HL-60 (cell line): ENCODE measurements at regions not wholly inside any gene's neighbourhood (a gene's known extent, or its start where the extent isn't known, plus 50 kb on each side); places are given as distances from the start of the nearest gene placed in this dataset.

Experiments used
- GABPA ChIP-seq: IDR thresholded peaks from 2 replicates; pipeline ENCODE4 v1.6.1; 2012; ENCODE audit warnings: low read depth
- POLR2AphosphoS5 ChIP-seq: IDR thresholded peaks from 2 replicates; pipeline ENCODE4 v1.6.1; 2012; ENCODE audit warnings: low read depth
- SPI1 ChIP-seq: IDR thresholded peaks from 2 replicates; pipeline ENCODE4 v1.6.1; 2012; ENCODE audit warnings: low read depth, mild to moderate bottlenecking, borderline replicate concordance
- TF ChIP-seq, protein P1 (sequence below): IDR thresholded peaks from one replicate; pipeline ENCODE4 v1.5.1; 2011; ENCODE audit warnings: low read length, control low read depth, inconsistent platforms; ENCODE audit not compliant: insufficient read depth
- TF ChIP-seq, protein P2 (sequence below): IDR thresholded peaks from 2 replicates; pipeline ENCODE4 v1.6.1; 2012; ENCODE audit warnings: low read depth; ENCODE audit not compliant: insufficient replicate concordance

DNA sequence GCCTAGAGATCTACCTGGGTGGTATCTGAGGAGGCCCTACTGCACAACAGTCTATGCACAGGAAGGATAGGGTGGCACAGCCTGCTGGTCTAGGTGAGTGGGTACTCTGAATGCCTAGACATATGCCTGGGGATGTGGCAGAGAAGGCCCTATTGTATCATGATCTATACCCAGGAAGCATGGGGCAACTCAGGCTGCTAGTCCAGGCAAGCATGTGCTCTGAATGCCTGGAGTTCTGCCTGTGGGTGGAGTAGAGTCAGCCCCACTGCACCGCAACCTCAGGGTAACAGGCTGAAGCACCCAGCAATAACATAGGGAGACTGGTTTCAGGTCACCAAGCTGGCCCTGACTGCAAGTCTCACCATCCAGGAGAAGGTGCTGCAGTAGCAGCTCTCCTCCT lies 224.7 kb downstream of the MFSD1 start:
- TF ChIP-seq, protein P1, sequence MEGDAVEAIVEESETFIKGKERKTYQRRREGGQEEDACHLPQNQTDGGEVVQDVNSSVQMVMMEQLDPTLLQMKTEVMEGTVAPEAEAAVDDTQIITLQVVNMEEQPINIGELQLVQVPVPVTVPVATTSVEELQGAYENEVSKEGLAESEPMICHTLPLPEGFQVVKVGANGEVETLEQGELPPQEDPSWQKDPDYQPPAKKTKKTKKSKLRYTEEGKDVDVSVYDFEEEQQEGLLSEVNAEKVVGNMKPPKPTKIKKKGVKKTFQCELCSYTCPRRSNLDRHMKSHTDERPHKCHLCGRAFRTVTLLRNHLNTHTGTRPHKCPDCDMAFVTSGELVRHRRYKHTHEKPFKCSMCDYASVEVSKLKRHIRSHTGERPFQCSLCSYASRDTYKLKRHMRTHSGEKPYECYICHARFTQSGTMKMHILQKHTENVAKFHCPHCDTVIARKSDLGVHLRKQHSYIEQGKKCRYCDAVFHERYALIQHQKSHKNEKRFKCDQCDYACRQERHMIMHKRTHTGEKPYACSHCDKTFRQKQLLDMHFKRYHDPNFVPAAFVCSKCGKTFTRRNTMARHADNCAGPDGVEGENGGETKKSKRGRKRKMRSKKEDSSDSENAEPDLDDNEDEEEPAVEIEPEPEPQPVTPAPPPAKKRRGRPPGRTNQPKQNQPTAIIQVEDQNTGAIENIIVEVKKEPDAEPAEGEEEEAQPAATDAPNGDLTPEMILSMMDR: no peak
- no peak for TF ChIP-seq POLR2AphosphoS5
- TF ChIP-seq, protein P2, sequence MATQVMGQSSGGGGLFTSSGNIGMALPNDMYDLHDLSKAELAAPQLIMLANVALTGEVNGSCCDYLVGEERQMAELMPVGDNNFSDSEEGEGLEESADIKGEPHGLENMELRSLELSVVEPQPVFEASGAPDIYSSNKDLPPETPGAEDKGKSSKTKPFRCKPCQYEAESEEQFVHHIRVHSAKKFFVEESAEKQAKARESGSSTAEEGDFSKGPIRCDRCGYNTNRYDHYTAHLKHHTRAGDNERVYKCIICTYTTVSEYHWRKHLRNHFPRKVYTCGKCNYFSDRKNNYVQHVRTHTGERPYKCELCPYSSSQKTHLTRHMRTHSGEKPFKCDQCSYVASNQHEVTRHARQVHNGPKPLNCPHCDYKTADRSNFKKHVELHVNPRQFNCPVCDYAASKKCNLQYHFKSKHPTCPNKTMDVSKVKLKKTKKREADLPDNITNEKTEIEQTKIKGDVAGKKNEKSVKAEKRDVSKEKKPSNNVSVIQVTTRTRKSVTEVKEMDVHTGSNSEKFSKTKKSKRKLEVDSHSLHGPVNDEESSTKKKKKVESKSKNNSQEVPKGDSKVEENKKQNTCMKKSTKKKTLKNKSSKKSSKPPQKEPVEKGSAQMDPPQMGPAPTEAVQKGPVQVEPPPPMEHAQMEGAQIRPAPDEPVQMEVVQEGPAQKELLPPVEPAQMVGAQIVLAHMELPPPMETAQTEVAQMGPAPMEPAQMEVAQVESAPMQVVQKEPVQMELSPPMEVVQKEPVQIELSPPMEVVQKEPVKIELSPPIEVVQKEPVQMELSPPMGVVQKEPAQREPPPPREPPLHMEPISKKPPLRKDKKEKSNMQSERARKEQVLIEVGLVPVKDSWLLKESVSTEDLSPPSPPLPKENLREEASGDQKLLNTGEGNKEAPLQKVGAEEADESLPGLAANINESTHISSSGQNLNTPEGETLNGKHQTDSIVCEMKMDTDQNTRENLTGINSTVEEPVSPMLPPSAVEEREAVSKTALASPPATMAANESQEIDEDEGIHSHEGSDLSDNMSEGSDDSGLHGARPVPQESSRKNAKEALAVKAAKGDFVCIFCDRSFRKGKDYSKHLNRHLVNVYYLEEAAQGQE: no peak
- TF ChIP-seq GABPA: no peak
- TF ChIP-seq SPI1: no peak
